ENCODE measurements at regions not wholly inside any gene's neighbourhood (a gene's known extent, or its start where the extent isn't known, plus 50 kb on each side); places are given as distances from the start of the nearest gene placed in this dataset.

DNA sequence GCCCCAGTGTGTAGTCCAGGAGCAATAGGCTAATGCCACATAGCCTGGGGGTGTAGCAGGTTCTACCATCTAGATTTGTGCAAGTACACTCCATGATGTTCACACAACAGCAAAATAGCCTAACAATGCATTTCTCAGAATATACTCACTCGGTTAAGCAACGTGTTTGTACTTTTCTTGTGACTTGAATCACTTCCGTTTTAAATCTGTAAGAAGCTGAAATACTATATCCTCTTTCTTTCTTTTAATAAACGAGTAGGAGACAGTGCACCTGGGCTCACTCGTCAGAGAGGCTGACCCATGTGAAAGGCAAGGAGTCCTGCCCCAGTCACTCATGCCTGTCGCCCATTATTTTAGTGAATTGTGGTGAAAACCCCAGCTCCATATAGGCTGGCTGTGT lies 201.6 kb downstream of the FOXA2 start:
- no peaks in the 10 kb centered on the region for H3K27me3 ChIP-seq
- no peak overlapping the region for H3K27ac ChIP-seq
- H3K4me3 ChIP-seq = no peak overlapping the region
- TF ChIP-seq, protein P1, sequence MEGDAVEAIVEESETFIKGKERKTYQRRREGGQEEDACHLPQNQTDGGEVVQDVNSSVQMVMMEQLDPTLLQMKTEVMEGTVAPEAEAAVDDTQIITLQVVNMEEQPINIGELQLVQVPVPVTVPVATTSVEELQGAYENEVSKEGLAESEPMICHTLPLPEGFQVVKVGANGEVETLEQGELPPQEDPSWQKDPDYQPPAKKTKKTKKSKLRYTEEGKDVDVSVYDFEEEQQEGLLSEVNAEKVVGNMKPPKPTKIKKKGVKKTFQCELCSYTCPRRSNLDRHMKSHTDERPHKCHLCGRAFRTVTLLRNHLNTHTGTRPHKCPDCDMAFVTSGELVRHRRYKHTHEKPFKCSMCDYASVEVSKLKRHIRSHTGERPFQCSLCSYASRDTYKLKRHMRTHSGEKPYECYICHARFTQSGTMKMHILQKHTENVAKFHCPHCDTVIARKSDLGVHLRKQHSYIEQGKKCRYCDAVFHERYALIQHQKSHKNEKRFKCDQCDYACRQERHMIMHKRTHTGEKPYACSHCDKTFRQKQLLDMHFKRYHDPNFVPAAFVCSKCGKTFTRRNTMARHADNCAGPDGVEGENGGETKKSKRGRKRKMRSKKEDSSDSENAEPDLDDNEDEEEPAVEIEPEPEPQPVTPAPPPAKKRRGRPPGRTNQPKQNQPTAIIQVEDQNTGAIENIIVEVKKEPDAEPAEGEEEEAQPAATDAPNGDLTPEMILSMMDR (IDR thresholded peaks at IDR 0.05) = no peak
- TF ChIP-seq EP300 (IDR thresholded peaks at IDR 0.05) = no peak
- TF ChIP-seq POLR2A (IDR thresholded peaks at IDR 0.05) = no peak
- no peaks in the 10 kb centered on the region for H3K4me1 ChIP-seq
- H3K9me3 ChIP-seq = no peaks in the 10 kb centered on the region
- 74 to 75% methylated on average over 6 of the region's 6 CpGs for WGBS, 2 donors
- DNase-seq (ENCODE audit: low spot score in 2 of 2) = no peak
- no peaks in the 10 kb centered on the region for H3K36me3 ChIP-seq

GRCh38 chr20:22381812-22382416 lies 202.5 kb downstream of the FOXA2 start:
- no peak overlapping the region for H3K27ac ChIP-seq
- WGBS, 2 donors = 47 to 57% methylated on average over 4 of the region's 4 CpGs
- H3K27me3 ChIP-seq = no peaks in the 10 kb centered on the region
- no peaks in the 10 kb centered on the region for H3K4me1 ChIP-seq
- H3K9me3 ChIP-seq = no peaks in the 10 kb centered on the region
- TF ChIP-seq, protein P1 (IDR thresholded peaks at IDR 0.05) = no peak
- no peak for TF ChIP-seq POLR2A (IDR thresholded peaks at IDR 0.05)
- TF ChIP-seq EP300 (IDR thresholded peaks at IDR 0.05) = no peak
- no peaks in the 10 kb centered on the region for H3K36me3 ChIP-seq
- no peak for DNase-seq (ENCODE audit: low spot score in 2 of 2)
- no peak overlapping the region for H3K4me3 ChIP-seq

DNA sequence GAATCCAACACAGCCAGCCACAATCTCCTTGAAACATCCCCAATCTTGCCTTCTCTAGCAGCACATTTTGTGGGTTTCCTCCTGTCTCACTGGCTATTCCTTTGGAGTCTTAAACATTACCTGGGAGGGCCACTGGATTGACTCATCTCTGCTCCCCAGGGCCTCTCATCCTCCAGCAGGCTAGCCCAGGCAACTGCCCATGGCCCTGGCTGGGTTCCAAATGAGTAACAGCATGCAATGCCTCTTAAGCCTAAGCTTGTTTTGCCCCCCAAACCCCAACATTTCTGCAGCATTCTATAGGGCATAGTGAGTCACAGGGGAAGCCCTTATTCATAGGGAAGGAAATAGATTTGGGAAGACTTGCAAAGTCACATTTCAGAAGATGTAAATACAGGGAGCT lies 204.9 kb downstream of the FOXA2 start:
- DNase-seq (ENCODE audit: low spot score in 2 of 2) = no peak
- H3K4me3 ChIP-seq = no peak overlapping the region
- no peaks in the 10 kb centered on the region for H3K4me1 ChIP-seq
- TF ChIP-seq POLR2A (IDR thresholded peaks at IDR 0.05) (no peak), EP300 (IDR thresholded peaks at IDR 0.05) (no peak)
- TF ChIP-seq, protein P1 (IDR thresholded peaks at IDR 0.05) = no peak
- no peaks in the 10 kb centered on the region for H3K9me3 ChIP-seq
- H3K27ac ChIP-seq = no peak overlapping the region
- H3K27me3 ChIP-seq = no peaks in the 10 kb centered on the region
- H3K36me3 ChIP-seq = no peaks in the 10 kb centered on the region

- H3K27me3 ChIP-seq = no peaks in the 10 kb centered on the region
- DNase-seq (ENCODE audit: low spot score in 2 of 2) = no peak
- no peak overlapping the region for H3K27ac ChIP-seq
- WGBS, 2 donors = 67 to 69% methylated on average over 12 of the region's 12 CpGs
- peaks cover 0 to 4% (median 0%) of the 10 kb centered on the region in 4 donors for H3K4me1 ChIP-seq
- H3K4me3 ChIP-seq = no peak overlapping the region
- no peaks in the 10 kb centered on the region for H3K9me3 ChIP-seq
- TF ChIP-seq POLR2A (IDR thresholded peaks at IDR 0.05) (no peak), EP300 (IDR thresholded peaks at IDR 0.05) (no peak)
- TF ChIP-seq, protein P1 (IDR thresholded peaks at IDR 0.05) = no peak
- no peaks in the 10 kb centered on the region for H3K36me3 ChIP-seq
Observed at GRCh38 chr20:22374678-22375590, 209.4 kb downstream of the FOXA2 start.

DNA sequence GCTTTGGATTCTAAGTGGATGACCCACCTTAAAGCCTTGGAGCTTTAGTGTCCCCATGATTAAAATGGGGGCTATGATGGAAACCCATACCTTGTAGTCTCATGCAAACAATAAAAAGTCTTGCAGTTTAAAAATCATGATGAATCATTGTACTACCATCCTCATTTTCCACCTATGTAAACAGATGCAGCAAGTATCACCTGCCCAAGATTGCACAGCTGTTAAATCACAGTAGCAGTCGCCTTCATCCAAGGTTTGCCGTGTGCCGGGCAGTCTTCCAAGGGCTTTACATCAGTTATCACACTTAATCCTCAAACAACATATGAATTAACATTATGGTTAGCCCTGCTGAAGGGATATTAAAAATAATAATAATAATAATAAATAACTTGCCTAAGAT lies 210.3 kb downstream of the FOXA2 start:
- peaks cover 0 to 4% (median 0%) of the 10 kb centered on the region in 4 donors for H3K4me1 ChIP-seq
- 85 to 93% methylated on average over 3 of the region's 3 CpGs for WGBS, 2 donors
- DNase-seq (ENCODE audit: low spot score in 2 of 2) = no peak

More for the DNA sequence above, 210.3 kb downstream of the FOXA2 start:
- Histone ChIP-seq H3K9me3 (no peaks in the 10 kb centered on the region), H3K36me3 (no peaks in the 10 kb centered on the region), H3K4me3 (no peak overlapping the region), H3K27ac (no peak overlapping the region), H3K27me3 (no peaks in the 10 kb centered on the region)
- no peak for TF ChIP-seq EP300 (IDR thresholded peaks at IDR 0.05)
- TF ChIP-seq POLR2A (IDR thresholded peaks at IDR 0.05) = no peak
- TF ChIP-seq, protein P1 (IDR thresholded peaks at IDR 0.05) = no peak
